IMR-90 (cell line): ENCODE measurements at regions not wholly inside any gene's neighbourhood (a gene's known extent, or its start where the extent isn't known, plus 50 kb on each side); places are given as distances from the start of the nearest gene placed in this dataset.

Source experiments
- ATAC-seq: fragments of 200-7000 bp; cut with Tn5 transposase; 2 replicates; pipeline ENCODE4 v1.9.1; 2020; ENCODE audit warnings: low read depth, mild to moderate bottlenecking, moderate library complexity
- BruUV-seq: library from RNA; stranded (reverse); fragments of 400-500 nt; replicated peaks from 2 replicates; lab custom pipeline; 2021; lab: Mats Ljungman, UMichigan
- CTCF ChIA-PET: fragments of 300-600 bp; formaldehyde crosslinking; extraction: SDS; loops from one replicate; lab custom pipeline; 2021; ENCODE audit warnings: antibody characterized with exemption; lab: Yijun Ruan, JAX
- POLR2A ChIA-PET: fragments of 300-600 bp; sonication (Branson Sonifier 250); formaldehyde crosslinking; loops from one replicate; lab custom pipeline; 2022; ENCODE audit warnings: antibody characterized with exemption; ENCODE audit not compliant: unreplicated experiment; lab: Charles Lee
- DNase-seq: peaks from one replicate; pipeline ENCODE4 v3.0.0; 2013
- H2AFZ ChIP-seq: replicated peaks from 2 replicates; pipeline ENCODE3; 2013; ENCODE audit warnings: low read length, mild to moderate bottlenecking; ENCODE audit not compliant: poor library complexity
- H2AK5ac ChIP-seq: 2 replicates; pipeline ENCODE4 v1.6.1; 2013; ENCODE audit warnings: low read depth, low read length, inconsistent platforms
- H2AK9ac ChIP-seq: replicated peaks from 2 replicates; pipeline ENCODE3; 2013; ENCODE audit warnings: mild to moderate bottlenecking, low read depth, low read length, moderate library complexity; ENCODE audit not compliant: poor library complexity
- H2BK120ac ChIP-seq: 2 replicates; pipeline ENCODE4 v1.6.1; 2013; ENCODE audit warnings: low read depth, low read length, inconsistent platforms
- H2BK15ac ChIP-seq: 3 replicates; pipeline ENCODE4 v1.6.1; 2013; ENCODE audit warnings: low read depth, low read length, inconsistent platforms
- H2BK20ac ChIP-seq: 2 replicates; pipeline ENCODE4 v1.6.1; 2013; ENCODE audit warnings: low read depth, mild to moderate bottlenecking, inconsistent platforms, low read length, moderate library complexity
- H2BK5ac ChIP-seq: 2 replicates; pipeline ENCODE4 v1.6.1; 2013; ENCODE audit warnings: mild to moderate bottlenecking, low read depth, low read length, inconsistent platforms; ENCODE audit not compliant: poor library complexity, severe bottlenecking
- H3K14ac ChIP-seq: replicated peaks from 2 replicates; pipeline ENCODE4 v1.6.1; 2013; ENCODE audit warnings: low read depth, low read length, inconsistent platforms
- H3K18ac ChIP-seq: 2 replicates; pipeline ENCODE4 v1.6.1; 2013; ENCODE audit warnings: low read depth, low read length, control low read depth
- H3K23ac ChIP-seq: 2 replicates; pipeline ENCODE4 v1.6.1; 2013; ENCODE audit warnings: low read depth, low read length, inconsistent platforms
- H3K27ac ChIP-seq: 2 replicates; pipeline ENCODE4 v1.5.1; 2013; ENCODE audit warnings: mild to moderate bottlenecking, control low read depth, low read length; ENCODE audit not compliant: insufficient read depth
- H3K27me3 ChIP-seq: 2 replicates; pipeline ENCODE4 v1.6.1; 2013; ENCODE audit warnings: low read length; ENCODE audit not compliant: control insufficient read depth, insufficient read depth
- H3K36me3 ChIP-seq: 2 replicates; pipeline ENCODE4 v1.6.1; 2013; ENCODE audit warnings: low read length, mixed read lengths; ENCODE audit not compliant: control insufficient read depth, insufficient read depth
- H3K4ac ChIP-seq: 2 replicates; pipeline ENCODE4 v1.6.1; 2013; ENCODE audit warnings: low read depth, low read length, inconsistent platforms
- H3K4me1 ChIP-seq: 2 replicates; pipeline ENCODE4 v1.6.1; 2013; ENCODE audit warnings: low read length, mixed read lengths; ENCODE audit not compliant: control insufficient read depth, insufficient read depth
- H3K4me2 ChIP-seq: 2 replicates; pipeline ENCODE4 v1.6.1; 2013; ENCODE audit warnings: low read depth, mild to moderate bottlenecking, control low read depth, low read length, moderate library complexity
- H3K4me3 ChIP-seq: 2 replicates; pipeline ENCODE4 v1.5.1; 2013; ENCODE audit warnings: low read depth, mild to moderate bottlenecking, control low read depth, low read length, moderate library complexity; ENCODE audit not compliant: insufficient read depth
- H3K56ac ChIP-seq: 2 replicates; pipeline ENCODE4 v1.6.1; 2013; ENCODE audit warnings: low read length, inconsistent platforms; ENCODE audit not compliant: insufficient read depth; ENCODE audit errors: extremely low read depth
- H3K79me1 ChIP-seq, 2 experiments: 2 replicates each; pipeline ENCODE4 v1.6.1; 2013; ENCODE audit warnings: low read length in 2 of 2, inconsistent platforms in 1 of 2, low read depth in 1 of 2
- H3K9ac ChIP-seq: 2 replicates; pipeline ENCODE4 v1.6.1; 2013; ENCODE audit warnings: low read depth, low read length, control low read depth
- H3K9me1 ChIP-seq: 2 replicates; pipeline ENCODE4 v1.6.1; 2013; ENCODE audit warnings: low read length, inconsistent platforms; ENCODE audit not compliant: insufficient read depth
- H3K9me3 ChIP-seq: 2 replicates; pipeline ENCODE4 v1.6.1; 2013; ENCODE audit warnings: low read length; ENCODE audit not compliant: control insufficient read depth, insufficient read depth
- H4K20me1 ChIP-seq: 2 replicates; pipeline ENCODE4 v1.6.1; 2013; ENCODE audit warnings: low read length, inconsistent platforms; ENCODE audit not compliant: insufficient read depth
- H4K5ac ChIP-seq: 2 replicates; pipeline ENCODE4 v1.6.1; 2013; ENCODE audit warnings: mild to moderate bottlenecking, low read depth, low read length, control low read depth
- H4K8ac ChIP-seq, 2 experiments: 2 replicates each; pipeline ENCODE4 v1.6.1; 2013; ENCODE audit warnings: low read depth in 2 of 2, low read length in 2 of 2, control low read depth in 1 of 2, inconsistent platforms in 1 of 2
- H4K91ac ChIP-seq: 2 replicates; pipeline ENCODE4 v1.6.1; 2013; ENCODE audit warnings: low read depth, low read length, inconsistent platforms; ENCODE audit not compliant: insufficient read depth
- BHLHE40 ChIP-seq: fragments of 150-350 bp; IDR thresholded peaks from 2 replicates; pipeline ENCODE4 v1.6.1; 2016; ENCODE audit warnings: mild to moderate bottlenecking, low read depth, low read length
- CEBPB ChIP-seq: IDR thresholded peaks from 2 replicates; pipeline ENCODE4 v1.6.1; 2012; ENCODE audit warnings: low read depth, low read length, improper control_type of control experiment
- CHD1 ChIP-seq: IDR thresholded peaks from 2 replicates; pipeline ENCODE4 v1.6.1; 2012; ENCODE audit warnings: low read depth, low read length, improper control_type of control experiment
- CTCF ChIP-seq: conservative IDR thresholded peaks from 2 replicates; pipeline ENCODE4 v1.5.1; 2012; ENCODE audit warnings: mild to moderate bottlenecking, low read depth, low read length, improper control_type of control experiment
- ELK1 ChIP-seq: fragments of 150-350 bp; IDR thresholded peaks from 2 replicates; pipeline ENCODE4 v1.6.1; 2016; ENCODE audit warnings: low read depth, mild to moderate bottlenecking, low read length, moderate library complexity, borderline replicate concordance
- FOS ChIP-seq: fragments of 150-350 bp; IDR thresholded peaks from 2 replicates; pipeline ENCODE4 v1.6.1; 2016; ENCODE audit warnings: low read depth, low read length
- MAFK ChIP-seq: IDR thresholded peaks from 2 replicates; pipeline ENCODE4 v1.6.1; 2012; ENCODE audit warnings: low read depth, low read length, improper control_type of control experiment
- MAZ ChIP-seq: IDR thresholded peaks from 2 replicates; pipeline ENCODE4 v1.6.1; 2012; ENCODE audit warnings: low read depth, mild to moderate bottlenecking, low read length, improper control_type of control experiment, moderate library complexity, borderline replicate concordance
- MXI1 ChIP-seq: IDR thresholded peaks from 2 replicates; pipeline ENCODE4 v1.6.1; 2012; ENCODE audit warnings: low read depth, mild to moderate bottlenecking, low read length, moderate library complexity, borderline replicate concordance
- NFE2L2 ChIP-seq: fragments of 150-350 bp; IDR thresholded peaks from 2 replicates; pipeline ENCODE4 v1.6.1; 2016; ENCODE audit warnings: low read depth, mild to moderate bottlenecking, low read length
- POLR2A ChIP-seq: IDR thresholded peaks from 2 replicates; pipeline ENCODE4 v1.6.1; 2012; ENCODE audit warnings: mild to moderate bottlenecking, low read depth, low read length
- RAD21 ChIP-seq: IDR thresholded peaks from 2 replicates; pipeline ENCODE4 v1.6.1; 2012; ENCODE audit warnings: low read length, improper control_type of control experiment
- RCOR1 ChIP-seq: IDR thresholded peaks from 2 replicates; pipeline ENCODE4 v1.6.1; 2012; ENCODE audit warnings: mild to moderate bottlenecking, low read length, improper control_type of control experiment; ENCODE audit not compliant: insufficient replicate concordance
- RFX5 ChIP-seq: IDR thresholded peaks from 2 replicates; pipeline ENCODE4 v1.8.0; 2012; ENCODE audit warnings: low read depth, mild to moderate bottlenecking, low read length, moderate library complexity
- SMC3 ChIP-seq: fragments of 150-350 bp; IDR thresholded peaks from 2 replicates; pipeline ENCODE4 v1.6.1; 2016; ENCODE audit warnings: low read depth, mild to moderate bottlenecking, antibody characterized with exemption, low read length, moderate library complexity
- USF2 ChIP-seq: fragments of 150-350 bp; IDR thresholded peaks from 2 replicates; pipeline ENCODE4 v1.6.1; 2017; ENCODE audit warnings: mild to moderate bottlenecking, antibody characterized with exemption, low read length, low read depth
- whole genome bisulfite sequencing, 2 experiments: methylation state at CpG; one replicate each; pipeline versions ENCODE4 v1.1.5 to v1.1.7; 2013; ENCODE audit warnings: missing lambda C conversion rate in 2 of 2; ENCODE audit not compliant: insufficient read length in 1 of 2; ENCODE audit errors: extremely low coverage in 2 of 2; 5-methylcytosine and 5-hydroxymethylcytosine counted together
- dilution Hi-C: fragments of 300-500 bp; cut with HindIII; formaldehyde crosslinking; loops from one replicate; pipeline ENCODE4 v1.14.3; 2018; ENCODE audit warnings: low sequenced_read_pairs; ENCODE audit not compliant: unreplicated experiment
- in situ Hi-C: fragments of 300-500 bp; cut with MboI; formaldehyde crosslinking; loops from 3 replicates; pipeline ENCODE4 v1.14.3; 2019; ENCODE audit warnings: low sequenced_read_pairs, inconsistent platforms, mixed read lengths
- intact Hi-C: fragments of 100-400 bp; cut with micrococcal nuclease; formaldehyde crosslinking; loops from 2 replicates; pipeline ENCODE4 v1.10.0; 2022

- Histone ChIP-seq H3K4ac (no peak overlapping the region), H2AK9ac (no peak overlapping the region), H3K9me3 (no peaks in the 10 kb centered on the region; the same call in 1 of the 2 replicates), H2AFZ (no peak overlapping the region), H3K9me1 (no peaks in the 10 kb centered on the region), H3K56ac (no peak overlapping the region), H3K18ac (no peak overlapping the region), H4K20me1 (no peaks in the 10 kb centered on the region), H3K27ac (no peak overlapping the region), H3K4me3 (no peak overlapping the region), H2BK20ac (no peak overlapping the region), H3K23ac (no peak overlapping the region), H4K5ac (no peak overlapping the region), H3K4me2 (no peak overlapping the region), H3K79me1 (no peaks in the 10 kb centered on the region), H3K9ac (no peak overlapping the region), H3K36me3 (no peaks in the 10 kb centered on the region), H3K27me3 (no peaks in the 10 kb centered on the region), H4K91ac (no peak overlapping the region), H3K4me1 (no peaks in the 10 kb centered on the region), H2BK15ac (no peak overlapping the region), H3K14ac (no peak overlapping the region), H4K8ac (no peak overlapping the region), H2AK5ac (no peak overlapping the region), H2BK120ac (no peak overlapping the region), H2BK5ac (no peak overlapping the region)
- TF ChIP-seq ELK1, result no peak
- no peak for TF ChIP-seq CHD1
- TF ChIP-seq USF2, result no peak
- no peak for TF ChIP-seq BHLHE40
- no peak for TF ChIP-seq MXI1
- TF ChIP-seq MAFK, result no peak
- no peak for TF ChIP-seq NFE2L2
- TF ChIP-seq RCOR1, result no peak
- TF ChIP-seq MAZ, result no peak
- no peak for TF ChIP-seq SMC3
- no peak for TF ChIP-seq FOS
- no peak for TF ChIP-seq RFX5
- no peak for TF ChIP-seq POLR2A
- no peak for TF ChIP-seq CTCF
- TF ChIP-seq RAD21, result no peak
- no peak for TF ChIP-seq CEBPB
- WGBS, 2 experiments, result no CpG with 5 or more reads among the region's 2 CpGs
- POLR2A ChIA-PET, result no interaction called here
- no TSS peak for BruUV-seq
- intact Hi-C loops, result no loop called here
- ATAC-seq, result no peak
- DNase-seq, result no peak
- in situ Hi-C loops, result no loop called here
- CTCF ChIA-PET, result no interaction called here
- dilution Hi-C loops, result no loop called here
These were observed 514.8 kb downstream of the AMY1C start for GRCh38 chr1:104264521-104264920.
